ENCODE measurements at regions not wholly inside any gene's neighbourhood (a gene's known extent, or its start where the extent isn't known, plus 50 kb on each side); places are given as distances from the start of the nearest gene placed in this dataset.

DNA sequence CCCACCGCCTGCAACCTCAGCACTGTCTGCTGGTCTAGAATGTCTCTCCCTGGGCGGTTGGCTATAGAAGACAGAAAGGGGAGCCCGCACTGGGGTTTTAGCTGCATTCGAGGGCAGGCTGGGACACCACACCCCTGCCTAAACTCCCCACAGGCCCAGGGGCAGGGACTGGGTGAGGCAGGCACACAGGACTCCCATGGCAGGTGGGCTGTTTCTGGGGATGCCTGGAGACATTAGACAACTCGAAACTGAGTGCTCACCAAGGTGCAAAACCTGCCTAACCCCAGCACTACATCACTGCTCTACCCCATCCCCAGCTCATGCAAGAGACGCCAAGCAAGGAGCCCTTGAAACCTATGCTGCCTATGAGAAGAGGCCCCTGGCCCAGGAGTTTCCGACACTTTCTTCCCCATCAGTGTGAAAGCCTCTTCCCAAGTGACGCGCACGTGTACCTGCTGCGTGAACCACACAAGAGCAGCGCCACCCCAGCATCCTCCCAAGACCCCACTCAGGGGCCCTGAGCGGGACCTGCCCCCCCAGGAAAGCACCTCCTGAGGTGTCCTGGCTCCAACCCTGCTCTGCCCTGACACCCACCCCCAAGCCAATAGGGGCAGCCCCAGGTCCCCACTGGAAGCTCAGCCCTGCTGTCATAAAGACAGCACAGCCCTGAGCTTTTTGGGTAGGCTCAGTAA lies 121.2 kb downstream of the TUBA3C start:
- FAIRE-seq (no peak), ATAC-seq (no peak), DNase-seq (ENCODE audit: low read depth, low spot score) (no peak)
- in situ Hi-C loops (cut with MboI) (no loop called here), intact Hi-C loops (cut with micrococcal nuclease; ENCODE audit: unreplicated experiment) (no loop called here)
- Histone ChIP-seq H3K9ac (ENCODE audit: control insufficient read depth, insufficient read depth, low read length) (no peak overlapping the region), H2AFZ (ENCODE audit: control insufficient read depth, low read depth, low read length) (no peak overlapping the region), H3K4me3 (no peak overlapping the region), H3K27ac (ENCODE audit: control insufficient read depth, insufficient read depth) (no peak overlapping the region), H3K79me2 (ENCODE audit: control insufficient read depth, insufficient read depth, low read length) (no peaks in the 10 kb centered on the region), H3K36me3 (ENCODE audit: control insufficient read depth in 2 of 2, insufficient read depth in 2 of 2, low read length in 1 of 2) (no peaks in the 10 kb centered on the region), H3K4me2 (ENCODE audit: control insufficient read depth, insufficient read depth) (no peak overlapping the region), H3K4me1 (ENCODE audit: control insufficient read depth, insufficient read depth, low read length) (no peaks in the 10 kb centered on the region), H3K9me3 (replicated peaks; ENCODE audit: control insufficient read depth, insufficient read depth, low read length) (peaks cover 2% of the 10 kb centered on the region; the same call in 1 of the 3 replicates), H4K20me1 (ENCODE audit: control insufficient read depth, insufficient read depth) (no peaks in the 10 kb centered on the region), H3K27me3 (replicated peaks in 1 of 2; ENCODE audit: control insufficient read depth in 2 of 2, insufficient read depth in 2 of 2, low read length in 1 of 2) (no peaks in the 10 kb centered on the region)
- 52% methylated on average over 13 of the region's 13 CpGs for WGBS (ENCODE audit: insufficient coverage, insufficient replicate concordance, low lambda C conversion rate, missing lambda C conversion rate)
- ChIA-PET CTCF (interaction anchor here (0.6 kb wide), 1 partner anchor 326 kb away, joined by 3 read pairs; no protein-coding TSS in a partner anchor), RAD21 (ENCODE audit: unreplicated experiment) (no interaction called here), SMC1A (ENCODE audit: uncharacterized antibody, unreplicated experiment) (no interaction called here), POLR2A (no interaction called here)
- BruUV-seq (replicated peaks): no TSS peak
- TF ChIP-seq ATF7 (IDR thresholded peaks at IDR 0.05; ENCODE audit: low read depth) (no peak), LARP7 (IDR thresholded peaks at IDR 0.05) (no peak), NR2C2 (IDR thresholded peaks at IDR 0.05; ENCODE audit: borderline replicate concordance, control insufficient read depth, insufficient read length, low read depth) (no peak), BMI1 (IDR thresholded peaks at IDR 0.05; ENCODE audit: borderline replicate concordance) (no peak), HDGF (IDR thresholded peaks at IDR 0.05) (no peak), MEF2A (IDR thresholded peaks at IDR 0.05; ENCODE audit: insufficient read depth, low read depth, low read length) (no peak), POLR2A (IDR thresholded peaks at IDR 0.05; ENCODE audit: low read depth, low read length) (no peak), SMARCA5 (IDR thresholded peaks at IDR 0.05) (no peak), CBFB (IDR thresholded peaks at IDR 0.05; ENCODE audit: low read depth) (no peak), NR2F1 (conservative IDR thresholded peaks at IDR 0.05) (no peak), MYB (IDR thresholded peaks at IDR 0.05; ENCODE audit: borderline replicate concordance, low read depth, low read length) (no peak)
- TF ChIP-seq, protein P1, sequence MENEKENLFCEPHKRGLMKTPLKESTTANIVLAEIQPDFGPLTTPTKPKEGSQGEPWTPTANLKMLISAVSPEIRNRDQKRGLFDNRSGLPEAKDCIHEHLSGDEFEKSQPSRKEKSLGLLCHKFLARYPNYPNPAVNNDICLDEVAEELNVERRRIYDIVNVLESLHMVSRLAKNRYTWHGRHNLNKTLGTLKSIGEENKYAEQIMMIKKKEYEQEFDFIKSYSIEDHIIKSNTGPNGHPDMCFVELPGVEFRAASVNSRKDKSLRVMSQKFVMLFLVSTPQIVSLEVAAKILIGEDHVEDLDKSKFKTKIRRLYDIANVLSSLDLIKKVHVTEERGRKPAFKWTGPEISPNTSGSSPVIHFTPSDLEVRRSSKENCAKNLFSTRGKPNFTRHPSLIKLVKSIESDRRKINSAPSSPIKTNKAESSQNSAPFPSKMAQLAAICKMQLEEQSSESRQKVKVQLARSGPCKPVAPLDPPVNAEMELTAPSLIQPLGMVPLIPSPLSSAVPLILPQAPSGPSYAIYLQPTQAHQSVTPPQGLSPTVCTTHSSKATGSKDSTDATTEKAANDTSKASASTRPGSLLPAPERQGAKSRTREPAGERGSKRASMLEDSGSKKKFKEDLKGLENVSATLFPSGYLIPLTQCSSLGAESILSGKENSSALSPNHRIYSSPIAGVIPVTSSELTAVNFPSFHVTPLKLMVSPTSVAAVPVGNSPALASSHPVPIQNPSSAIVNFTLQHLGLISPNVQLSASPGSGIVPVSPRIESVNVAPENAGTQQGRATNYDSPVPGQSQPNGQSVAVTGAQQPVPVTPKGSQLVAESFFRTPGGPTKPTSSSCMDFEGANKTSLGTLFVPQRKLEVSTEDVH (IDR thresholded peaks at IDR 0.05; ENCODE audit: low read depth, partially characterized antibody): no peak
- TF ChIP-seq, protein P2, sequence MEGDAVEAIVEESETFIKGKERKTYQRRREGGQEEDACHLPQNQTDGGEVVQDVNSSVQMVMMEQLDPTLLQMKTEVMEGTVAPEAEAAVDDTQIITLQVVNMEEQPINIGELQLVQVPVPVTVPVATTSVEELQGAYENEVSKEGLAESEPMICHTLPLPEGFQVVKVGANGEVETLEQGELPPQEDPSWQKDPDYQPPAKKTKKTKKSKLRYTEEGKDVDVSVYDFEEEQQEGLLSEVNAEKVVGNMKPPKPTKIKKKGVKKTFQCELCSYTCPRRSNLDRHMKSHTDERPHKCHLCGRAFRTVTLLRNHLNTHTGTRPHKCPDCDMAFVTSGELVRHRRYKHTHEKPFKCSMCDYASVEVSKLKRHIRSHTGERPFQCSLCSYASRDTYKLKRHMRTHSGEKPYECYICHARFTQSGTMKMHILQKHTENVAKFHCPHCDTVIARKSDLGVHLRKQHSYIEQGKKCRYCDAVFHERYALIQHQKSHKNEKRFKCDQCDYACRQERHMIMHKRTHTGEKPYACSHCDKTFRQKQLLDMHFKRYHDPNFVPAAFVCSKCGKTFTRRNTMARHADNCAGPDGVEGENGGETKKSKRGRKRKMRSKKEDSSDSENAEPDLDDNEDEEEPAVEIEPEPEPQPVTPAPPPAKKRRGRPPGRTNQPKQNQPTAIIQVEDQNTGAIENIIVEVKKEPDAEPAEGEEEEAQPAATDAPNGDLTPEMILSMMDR (IDR thresholded peaks at IDR 0.05 in 2 of 3, conservative IDR thresholded peaks at IDR 0.05 in 1 of 3; ENCODE audit: control insufficient read depth in 2 of 3, extremely low read depth in 1 of 3, insufficient read depth in 1 of 3, low read depth in 3 of 3, low read length in 3 of 3): no peak
- TF ChIP-seq, protein P3, sequence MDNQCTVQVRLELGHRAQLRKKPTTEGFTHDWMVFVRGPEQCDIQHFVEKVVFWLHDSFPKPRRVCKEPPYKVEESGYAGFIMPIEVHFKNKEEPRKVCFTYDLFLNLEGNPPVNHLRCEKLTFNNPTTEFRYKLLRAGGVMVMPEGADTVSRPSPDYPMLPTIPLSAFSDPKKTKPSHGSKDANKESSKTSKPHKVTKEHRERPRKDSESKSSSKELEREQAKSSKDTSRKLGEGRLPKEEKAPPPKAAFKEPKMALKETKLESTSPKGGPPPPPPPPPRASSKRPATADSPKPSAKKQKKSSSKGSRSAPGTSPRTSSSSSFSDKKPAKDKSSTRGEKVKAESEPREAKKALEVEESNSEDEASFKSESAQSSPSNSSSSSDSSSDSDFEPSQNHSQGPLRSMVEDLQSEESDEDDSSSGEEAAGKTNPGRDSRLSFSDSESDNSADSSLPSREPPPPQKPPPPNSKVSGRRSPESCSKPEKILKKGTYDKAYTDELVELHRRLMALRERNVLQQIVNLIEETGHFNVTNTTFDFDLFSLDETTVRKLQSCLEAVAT (IDR thresholded peaks at IDR 0.05): no peak

Measured in GM12878 (cell line).